ENCODE measurements at regions not wholly inside any gene's neighbourhood (a gene's known extent, or its start where the extent isn't known, plus 50 kb on each side); places are given as distances from the start of the nearest gene placed in this dataset.

DNA sequence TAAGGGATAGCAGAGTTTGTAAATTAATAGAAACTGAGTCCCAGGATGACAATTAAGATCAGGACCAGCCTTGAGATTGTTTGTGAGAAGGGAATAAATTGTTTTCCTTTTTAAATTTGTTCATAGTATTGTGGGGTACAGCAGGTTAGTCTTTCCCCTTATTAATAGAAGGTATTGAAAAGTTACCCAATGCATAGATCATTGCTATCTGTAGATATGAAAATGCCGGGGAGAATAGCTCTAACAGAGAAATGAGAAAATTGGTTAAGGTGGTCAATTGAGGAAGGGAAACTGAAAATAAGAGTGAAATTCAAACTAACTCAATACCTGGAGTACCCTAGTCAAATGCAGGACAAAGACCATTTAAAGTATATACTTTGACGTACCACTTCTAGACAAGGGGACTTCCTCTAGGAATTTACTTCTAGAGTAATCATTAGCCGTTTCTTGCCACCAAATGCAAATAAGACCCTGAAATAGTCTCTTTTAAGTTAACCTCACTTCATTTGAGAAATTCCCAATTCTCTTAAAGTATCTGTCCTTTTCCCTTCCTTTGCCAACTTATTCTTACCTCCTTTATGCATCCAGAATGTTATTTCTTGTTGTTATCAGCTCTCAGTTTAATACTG, 1224.4 kb upstream of the LRRTM1 start:
- no peaks in the 10 kb centered on the region for H3K36me3 ChIP-seq (ENCODE audit: low read depth, missing control alignments)
- DNase-seq: no peak
- WGBS, 2 donors: 89 to 92% methylated on average over 3 of the region's 3 CpGs
- intact Hi-C loops (cut with DNase I; ENCODE audit: low total_unique reads): no loop called here
- no peak for TF ChIP-seq POLR2A (IDR thresholded peaks at IDR 0.05)
- TF ChIP-seq, protein P1, sequence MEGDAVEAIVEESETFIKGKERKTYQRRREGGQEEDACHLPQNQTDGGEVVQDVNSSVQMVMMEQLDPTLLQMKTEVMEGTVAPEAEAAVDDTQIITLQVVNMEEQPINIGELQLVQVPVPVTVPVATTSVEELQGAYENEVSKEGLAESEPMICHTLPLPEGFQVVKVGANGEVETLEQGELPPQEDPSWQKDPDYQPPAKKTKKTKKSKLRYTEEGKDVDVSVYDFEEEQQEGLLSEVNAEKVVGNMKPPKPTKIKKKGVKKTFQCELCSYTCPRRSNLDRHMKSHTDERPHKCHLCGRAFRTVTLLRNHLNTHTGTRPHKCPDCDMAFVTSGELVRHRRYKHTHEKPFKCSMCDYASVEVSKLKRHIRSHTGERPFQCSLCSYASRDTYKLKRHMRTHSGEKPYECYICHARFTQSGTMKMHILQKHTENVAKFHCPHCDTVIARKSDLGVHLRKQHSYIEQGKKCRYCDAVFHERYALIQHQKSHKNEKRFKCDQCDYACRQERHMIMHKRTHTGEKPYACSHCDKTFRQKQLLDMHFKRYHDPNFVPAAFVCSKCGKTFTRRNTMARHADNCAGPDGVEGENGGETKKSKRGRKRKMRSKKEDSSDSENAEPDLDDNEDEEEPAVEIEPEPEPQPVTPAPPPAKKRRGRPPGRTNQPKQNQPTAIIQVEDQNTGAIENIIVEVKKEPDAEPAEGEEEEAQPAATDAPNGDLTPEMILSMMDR (IDR thresholded peaks at IDR 0.05): no peak
- H3K4me1 ChIP-seq: no peaks in the 10 kb centered on the region
- H3K27ac ChIP-seq: no peak overlapping the region
- no peak overlapping the region for H3K4me3 ChIP-seq
- no peaks in the 10 kb centered on the region for H3K27me3 ChIP-seq
- H3K9me3 ChIP-seq: no peaks in the 10 kb centered on the region

DNA sequence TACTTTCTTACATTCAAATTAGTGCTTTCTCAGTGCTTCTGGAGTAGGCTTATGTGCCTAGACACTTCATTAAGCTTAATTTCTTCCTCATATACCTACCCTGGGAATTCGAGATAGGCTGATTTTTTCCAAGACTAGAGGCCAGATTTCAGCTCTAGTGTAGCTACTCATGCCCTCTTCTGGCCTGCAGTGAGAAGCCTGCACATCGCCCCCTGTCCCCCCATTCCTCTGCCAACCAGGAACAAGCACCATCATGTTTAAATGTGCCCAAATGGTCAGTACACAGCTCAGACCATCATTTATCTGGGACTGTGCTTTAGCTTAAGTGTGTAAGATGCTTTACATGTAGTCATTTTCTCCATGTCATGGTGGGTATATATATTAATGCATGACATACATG, 1218.8 kb upstream of the LRRTM1 start:
- no peak for DNase-seq
- no peaks in the 10 kb centered on the region for H3K4me1 ChIP-seq
- no peak for TF ChIP-seq POLR2A (IDR thresholded peaks at IDR 0.05)
- TF ChIP-seq, protein P1 (IDR thresholded peaks at IDR 0.05): no peak
- no peaks in the 10 kb centered on the region for H3K9me3 ChIP-seq
- H3K27ac ChIP-seq: no peak overlapping the region
- 84 to 98% methylated on average over 2 of the region's 2 CpGs for WGBS, 2 donors
- H3K27me3 ChIP-seq: no peaks in the 10 kb centered on the region
- H3K4me3 ChIP-seq: no peak overlapping the region
- intact Hi-C loops (cut with DNase I; ENCODE audit: low total_unique reads): no loop called here
- H3K36me3 ChIP-seq (ENCODE audit: low read depth, missing control alignments): no peaks in the 10 kb centered on the region

DNA sequence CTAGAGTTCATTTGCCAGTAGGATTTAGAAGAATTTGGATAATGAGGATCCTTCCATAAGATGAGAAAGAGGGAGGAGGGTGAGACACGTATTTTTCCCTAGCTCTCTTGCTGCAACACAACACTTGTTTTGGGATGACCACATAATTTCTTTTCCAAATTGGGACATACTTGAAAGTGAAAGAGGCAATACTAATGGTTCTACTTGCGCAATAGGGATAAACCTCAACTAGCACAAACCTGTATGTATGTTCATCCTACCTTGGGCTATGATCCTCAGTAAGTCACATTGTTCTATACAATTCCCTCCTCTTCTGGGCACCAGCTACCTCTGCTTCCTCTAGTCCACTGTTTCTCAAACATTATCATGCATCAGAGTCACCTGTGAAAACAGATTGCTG, 1208.8 kb upstream of the LRRTM1 start:
- Histone ChIP-seq H3K9me3 (no peaks in the 10 kb centered on the region), H3K36me3 (ENCODE audit: low read depth, missing control alignments) (no peaks in the 10 kb centered on the region), H3K4me3 (no peak overlapping the region), H3K4me1 (no peaks in the 10 kb centered on the region), H3K27me3 (no peaks in the 10 kb centered on the region), H3K27ac (no peak overlapping the region)
- 85 to 87% methylated on average over 2 of the region's 2 CpGs for WGBS, 2 donors
- intact Hi-C loops (cut with DNase I; ENCODE audit: low total_unique reads): no loop called here
- DNase-seq: no peak
- TF ChIP-seq, protein P1 (IDR thresholded peaks at IDR 0.05): no peak
- TF ChIP-seq POLR2A (IDR thresholded peaks at IDR 0.05): no peak

DNA sequence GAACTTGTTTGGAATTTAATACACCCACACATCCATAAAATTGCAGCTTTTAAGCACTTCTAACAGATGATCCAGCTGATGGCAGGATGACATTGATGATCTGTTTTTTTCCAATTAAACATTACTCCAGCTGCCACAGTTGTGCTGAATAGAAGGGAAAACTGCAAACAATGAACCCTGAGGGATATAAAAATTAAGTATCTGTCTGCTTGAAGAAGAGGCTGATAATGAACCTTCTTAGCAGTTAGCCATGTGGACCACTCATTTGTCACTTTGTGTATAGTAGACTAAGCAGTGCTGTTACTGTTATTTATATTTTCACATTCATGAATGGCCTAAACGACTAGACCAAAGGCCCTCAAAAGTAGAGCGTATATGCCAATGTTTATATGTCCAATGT, 1201.0 kb upstream of the LRRTM1 start:
- DNase-seq: no peak
- WGBS, 2 donors: 58 to 76% methylated on average over 2 of the region's 2 CpGs

More for the DNA sequence above, 1201.0 kb upstream of the LRRTM1 start:
- Histone ChIP-seq H3K4me3 (no peak overlapping the region), H3K27ac (no peak overlapping the region), H3K9me3 (no peaks in the 10 kb centered on the region), H3K36me3 (ENCODE audit: low read depth, missing control alignments) (no peaks in the 10 kb centered on the region), H3K4me1 (no peaks in the 10 kb centered on the region), H3K27me3 (no peaks in the 10 kb centered on the region)
- intact Hi-C loops (cut with DNase I; ENCODE audit: low total_unique reads): no loop called here
- TF ChIP-seq, protein P1 (IDR thresholded peaks at IDR 0.05): no peak
- TF ChIP-seq POLR2A (IDR thresholded peaks at IDR 0.05): no peak

Data from testis (tissue), 2 donors.